MM.1S (cell line): ENCODE measurements at regions not wholly inside any gene's neighbourhood (a gene's known extent, or its start where the extent isn't known, plus 50 kb on each side); places are given as distances from the start of the nearest gene placed in this dataset.

ENCODE experiments used
- DNase-seq: peaks from one replicate; pipeline ENCODE4 v3.0.0-alpha.2; 2015
- H2AFZ ChIP-seq: fragments of 300-600 bp; sonication (generic); 2 replicates; pipeline ENCODE4 v1.6.0; 2016; ENCODE audit warnings: antibody characterized with exemption, low read length
- H3F3A ChIP-seq: fragments of 300-600 bp; sonication (generic); 2 replicates; pipeline ENCODE4 v1.6.1; 2016; ENCODE audit warnings: mild to moderate bottlenecking, antibody characterized with exemption, low read length, moderate library complexity, mixed read lengths; ENCODE audit not compliant: insufficient read depth
- H3K27ac ChIP-seq: fragments of 300-600 bp; sonication (generic); 2 replicates; pipeline ENCODE4 v1.5.1; 2016; ENCODE audit warnings: mild to moderate bottlenecking, low read length
- H3K27me3 ChIP-seq: fragments of 300-600 bp; sonication (generic); replicated peaks from 2 replicates; pipeline ENCODE4 v1.6.0; 2016; ENCODE audit warnings: low read length; ENCODE audit not compliant: insufficient read depth
- H3K36me3 ChIP-seq: fragments of 300-600 bp; sonication (generic); replicated peaks from 2 replicates; pipeline ENCODE4 v1.6.1; 2016; ENCODE audit warnings: mild to moderate bottlenecking, low read length, mixed read lengths; ENCODE audit not compliant: insufficient read depth
- H3K4me1 ChIP-seq: fragments of 300-600 bp; sonication (generic); 2 replicates; pipeline ENCODE4 v1.6.1; 2016; ENCODE audit warnings: low read length, mixed read lengths
- H3K4me2 ChIP-seq: fragments of 300-600 bp; sonication (generic); 2 replicates; pipeline ENCODE4 v1.6.0; 2016; ENCODE audit warnings: low read depth, low read length
- H3K4me3 ChIP-seq: fragments of 300-600 bp; sonication (generic); 2 replicates; pipeline ENCODE4 v1.5.1; 2016; ENCODE audit warnings: low read length, mixed read lengths
- H3K79me2 ChIP-seq: fragments of 300-600 bp; sonication (generic); 2 replicates; pipeline ENCODE4 v1.6.1; 2016; ENCODE audit warnings: mixed run types, low read length, mixed read lengths
- H3K9ac ChIP-seq: fragments of 300-600 bp; sonication (generic); 2 replicates; pipeline ENCODE4 v1.6.1; 2016; ENCODE audit warnings: low read length, mixed read lengths
- H3K9me2 ChIP-seq: fragments of 300-600 bp; sonication (generic); replicated peaks from 2 replicates; pipeline ENCODE4 v1.6.1; 2016; ENCODE audit warnings: mild to moderate bottlenecking, low read length, mixed read lengths; ENCODE audit not compliant: insufficient read depth
- H3K9me3 ChIP-seq: fragments of 300-600 bp; sonication (generic); replicated peaks from 2 replicates; pipeline ENCODE4 v1.6.1; 2016; ENCODE audit warnings: mild to moderate bottlenecking, low read length, mixed read lengths; ENCODE audit not compliant: insufficient read depth
- H4K20me1 ChIP-seq: fragments of 300-600 bp; sonication (generic); 2 replicates; pipeline ENCODE4 v1.6.1; 2016; ENCODE audit warnings: mild to moderate bottlenecking, low read length, moderate library complexity, mixed read lengths; ENCODE audit not compliant: insufficient read depth
- EZH2 ChIP-seq: fragments of 300-600 bp; sonication (generic); optimal IDR thresholded peaks from 2 replicates; pipeline ENCODE3; 2017; ENCODE audit warnings: low read depth, mild to moderate bottlenecking, antibody characterized with exemption, low read length, mixed read lengths
- EZH2phosphoT487 ChIP-seq: fragments of 300-600 bp; sonication (generic); IDR thresholded peaks from 2 replicates; pipeline ENCODE4 v1.6.1; 2018; ENCODE audit warnings: antibody characterized with exemption, low read length
- TF ChIP-seq, protein P1 (sequence below): fragments of 300-600 bp; sonication (generic); IDR thresholded peaks from 2 replicates; pipeline ENCODE4 v1.5.1; 2016; ENCODE audit warnings: antibody characterized with exemption, low read length, mixed read lengths

DNA sequence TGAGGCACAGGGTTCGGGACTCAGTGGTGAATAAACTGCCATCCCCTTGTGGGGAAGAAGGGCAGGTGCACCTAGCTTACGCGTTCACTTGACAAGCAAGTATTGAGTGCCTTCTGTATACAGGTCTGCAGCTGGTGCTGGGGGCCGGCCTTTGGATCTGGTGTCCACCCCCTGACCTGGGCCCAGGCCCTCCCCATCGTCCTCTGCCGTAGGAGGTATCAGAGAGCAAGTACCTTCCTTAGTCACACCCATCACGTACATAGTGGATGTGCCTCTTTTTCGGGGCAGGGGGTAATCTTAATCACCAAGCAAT is 53.3 kb downstream of the SMIM38 start:
- Histone ChIP-seq H3K9me2 (no peaks in the 10 kb centered on the region), H3K27ac (no peak overlapping the region), H3K36me3 (no peaks in the 10 kb centered on the region), H3K79me2 (no peaks in the 10 kb centered on the region), H3K9me3 (no peaks in the 10 kb centered on the region), H3K9ac (no peak overlapping the region), H3K27me3 (peaks cover 77% of the 10 kb centered on the region), H3K4me1 (no peaks in the 10 kb centered on the region), H3F3A (no peaks in the 10 kb centered on the region), H2AFZ (no peak overlapping the region), H3K4me3 (no peak overlapping the region), H4K20me1 (no peaks in the 10 kb centered on the region), H3K4me2 (no peak overlapping the region)
- no peak for TF ChIP-seq EZH2phosphoT487
- TF ChIP-seq, protein P1, sequence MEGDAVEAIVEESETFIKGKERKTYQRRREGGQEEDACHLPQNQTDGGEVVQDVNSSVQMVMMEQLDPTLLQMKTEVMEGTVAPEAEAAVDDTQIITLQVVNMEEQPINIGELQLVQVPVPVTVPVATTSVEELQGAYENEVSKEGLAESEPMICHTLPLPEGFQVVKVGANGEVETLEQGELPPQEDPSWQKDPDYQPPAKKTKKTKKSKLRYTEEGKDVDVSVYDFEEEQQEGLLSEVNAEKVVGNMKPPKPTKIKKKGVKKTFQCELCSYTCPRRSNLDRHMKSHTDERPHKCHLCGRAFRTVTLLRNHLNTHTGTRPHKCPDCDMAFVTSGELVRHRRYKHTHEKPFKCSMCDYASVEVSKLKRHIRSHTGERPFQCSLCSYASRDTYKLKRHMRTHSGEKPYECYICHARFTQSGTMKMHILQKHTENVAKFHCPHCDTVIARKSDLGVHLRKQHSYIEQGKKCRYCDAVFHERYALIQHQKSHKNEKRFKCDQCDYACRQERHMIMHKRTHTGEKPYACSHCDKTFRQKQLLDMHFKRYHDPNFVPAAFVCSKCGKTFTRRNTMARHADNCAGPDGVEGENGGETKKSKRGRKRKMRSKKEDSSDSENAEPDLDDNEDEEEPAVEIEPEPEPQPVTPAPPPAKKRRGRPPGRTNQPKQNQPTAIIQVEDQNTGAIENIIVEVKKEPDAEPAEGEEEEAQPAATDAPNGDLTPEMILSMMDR, result no peak
- no peak for TF ChIP-seq EZH2
- no peak for DNase-seq

DNA sequence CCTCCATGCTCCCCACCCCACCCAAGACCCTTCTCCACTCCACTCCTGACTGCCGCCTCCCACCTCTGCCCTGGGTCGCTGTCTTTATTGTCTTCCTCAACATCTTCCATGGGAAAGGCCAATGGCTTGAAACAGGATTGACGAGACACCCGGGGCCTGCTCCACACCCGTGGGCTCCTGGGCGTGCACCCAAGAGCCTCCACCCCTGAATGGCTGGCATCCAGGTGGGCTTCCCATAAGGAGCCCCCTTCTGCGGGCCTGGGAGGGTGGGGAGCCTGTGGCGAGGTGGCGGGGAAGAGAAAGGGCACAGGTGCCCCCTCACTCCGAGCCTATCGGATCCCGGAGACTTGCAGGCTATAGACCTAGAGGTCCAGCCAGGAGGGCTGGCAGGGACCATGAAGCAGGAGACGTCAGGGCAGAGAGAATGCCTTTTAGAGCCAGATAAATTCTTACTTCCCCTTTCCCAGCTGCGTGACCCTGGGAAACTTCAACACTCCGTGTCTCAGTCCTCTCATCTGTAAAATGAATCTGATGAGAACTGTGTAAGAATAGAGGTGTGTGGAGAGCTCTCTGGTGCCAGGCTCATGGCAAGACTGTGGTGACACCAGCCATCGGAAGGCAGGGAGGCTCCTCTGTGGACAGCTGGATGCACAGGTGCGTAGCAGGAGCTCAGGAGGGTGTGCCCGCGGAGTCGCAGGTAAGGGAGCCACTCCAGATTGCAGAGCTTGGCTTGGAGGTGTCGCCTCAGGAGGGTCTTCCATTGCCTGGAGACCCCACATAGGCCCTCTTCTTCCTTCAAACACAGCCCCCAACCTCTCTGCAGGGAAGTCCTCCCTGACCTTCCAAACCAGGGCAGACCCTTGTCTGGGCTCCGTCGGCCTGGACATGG is 53.9 kb downstream of the SMIM38 start:
- no peak overlapping the region for H3K27ac ChIP-seq
- peaks cover 70% of the 10 kb centered on the region for H3K27me3 ChIP-seq
- H3F3A ChIP-seq, result no peaks in the 10 kb centered on the region
- H3K4me2 ChIP-seq, result no peak overlapping the region
- H3K36me3 ChIP-seq, result no peaks in the 10 kb centered on the region
- TF ChIP-seq EZH2phosphoT487 (no peak), EZH2 (no peak)
- TF ChIP-seq, protein P1, result no peak
- no peaks in the 10 kb centered on the region for H3K9me2 ChIP-seq
- H3K79me2 ChIP-seq, result no peaks in the 10 kb centered on the region
- no peak overlapping the region for H3K4me3 ChIP-seq
- H2AFZ ChIP-seq, result no peak overlapping the region
- H3K4me1 ChIP-seq, result no peaks in the 10 kb centered on the region
- no peaks in the 10 kb centered on the region for H4K20me1 ChIP-seq
- no peak for DNase-seq
- H3K9ac ChIP-seq, result no peak overlapping the region
- no peaks in the 10 kb centered on the region for H3K9me3 ChIP-seq

DNA sequence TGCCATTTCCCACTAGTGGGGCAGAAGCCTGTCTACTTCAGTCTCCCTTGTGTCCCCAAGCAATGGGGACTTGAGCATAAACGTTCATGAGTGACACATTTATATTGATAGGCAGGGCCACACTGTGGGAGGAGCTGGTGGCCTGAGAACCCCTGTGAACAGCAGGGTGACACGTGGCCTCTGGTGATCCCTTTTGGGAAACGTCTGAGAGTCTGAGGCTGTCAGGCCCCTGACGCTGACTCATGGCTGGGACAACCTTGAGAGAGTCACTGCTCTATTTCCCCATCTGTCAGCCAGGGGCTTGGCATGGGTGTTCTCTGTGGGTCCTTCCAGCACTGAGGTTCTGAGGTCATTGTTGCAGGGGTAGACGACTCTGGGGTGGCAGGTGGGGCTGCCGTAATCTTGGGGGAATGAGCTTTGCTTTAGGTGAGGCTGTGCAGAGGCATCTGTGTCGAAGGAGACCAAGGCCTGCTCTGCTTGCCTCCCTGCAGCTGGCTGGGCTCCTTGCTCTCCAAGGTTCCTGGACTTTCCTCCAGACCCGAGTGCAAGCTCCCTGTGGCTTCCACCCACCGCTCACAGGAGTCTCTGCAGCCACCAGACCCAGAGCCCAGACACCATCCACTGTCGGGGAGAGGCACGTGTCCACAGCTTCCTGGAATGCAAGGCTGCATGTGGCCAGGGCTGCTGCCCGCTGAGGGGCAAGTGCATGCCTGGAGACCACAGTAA is 54.7 kb downstream of the SMIM38 start:
- Histone ChIP-seq H3F3A (no peaks in the 10 kb centered on the region), H3K79me2 (no peaks in the 10 kb centered on the region), H3K4me2 (no peak overlapping the region), H3K27ac (no peak overlapping the region), H2AFZ (no peak overlapping the region), H3K4me3 (no peak overlapping the region), H3K36me3 (no peaks in the 10 kb centered on the region), H3K9me3 (no peaks in the 10 kb centered on the region), H3K4me1 (no peaks in the 10 kb centered on the region), H3K9ac (no peak overlapping the region), H3K9me2 (no peaks in the 10 kb centered on the region), H3K27me3 (peaks cover 62% of the 10 kb centered on the region), H4K20me1 (no peaks in the 10 kb centered on the region)
- DNase-seq, result no peak
- TF ChIP-seq, protein P1, result no peak
- TF ChIP-seq EZH2phosphoT487 (no peak), EZH2 (no peak)
